Cerebellar cortex (tissue), 1 donor: ENCODE measurements at regions not wholly inside any gene's neighbourhood (a gene's known extent, or its start where the extent isn't known, plus 50 kb on each side); places are given as distances from the start of the nearest gene placed in this dataset.

ENCODE experiments used
- DNase-seq: peaks from one replicate; pipeline ENCODE4 v3.0.0-alpha.2; 2015; ENCODE audit warnings: low spot score

GRCh38 chr7:41524876-41525275 is 178.0 kb downstream of the INHBA start:
- DNase-seq = no peak

GRCh38 chr7:41520445-41520844 is 182.4 kb downstream of the INHBA start:
- DNase-seq = no peak

DNA sequence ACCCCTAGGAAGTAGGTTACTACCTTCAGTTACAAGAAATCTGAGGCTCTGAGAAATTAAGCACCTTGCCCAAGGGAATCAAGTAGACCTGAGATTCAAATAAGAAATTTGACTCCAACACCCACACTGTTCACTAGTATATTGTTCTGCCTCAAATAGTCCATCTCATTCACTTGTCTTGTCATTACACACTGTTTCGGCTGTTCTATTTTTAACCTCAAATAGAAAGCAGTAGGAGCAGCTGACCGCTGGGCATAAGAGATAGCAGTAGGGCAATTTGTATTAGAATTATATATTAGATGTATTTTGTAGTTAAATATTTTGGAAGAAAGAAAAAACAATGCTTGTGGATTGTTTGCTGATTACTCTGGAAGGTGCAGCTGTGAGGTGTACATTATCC is 185.1 kb downstream of the INHBA start:
- DNase-seq = no peak

GRCh38 chr7:41508755-41509154 is 194.1 kb downstream of the INHBA start:
- no peak for DNase-seq

DNA sequence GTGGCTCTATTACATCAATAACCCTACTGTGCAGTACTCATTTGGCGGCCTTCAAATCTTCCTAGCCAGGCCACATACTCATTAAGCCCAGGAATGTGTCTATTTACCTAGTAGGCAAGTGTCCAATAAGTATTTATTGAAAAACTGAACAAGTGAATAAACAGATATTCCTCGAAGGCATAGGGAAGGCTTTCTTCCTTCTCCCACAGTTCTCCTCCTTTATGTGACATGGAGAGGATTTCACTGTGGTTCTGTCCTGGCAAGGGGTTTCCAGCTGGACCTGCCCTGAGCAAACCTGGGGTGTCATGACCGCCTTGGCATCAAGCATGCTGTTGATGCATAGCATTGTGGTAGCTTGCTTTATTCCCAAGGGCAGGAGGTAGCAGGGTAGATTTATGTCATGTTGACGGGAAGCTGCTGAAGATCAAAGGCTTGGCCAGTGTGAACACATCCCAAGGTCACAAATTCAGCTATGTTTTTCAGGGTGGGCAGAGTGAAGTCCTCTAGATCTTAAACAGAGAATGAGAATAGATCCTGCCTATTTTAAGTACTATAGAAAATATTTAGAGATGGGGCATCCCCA is 195.1 kb downstream of the INHBA start:
- DNase-seq = no peak

- no peak for DNase-seq
Measured at GRCh38 chr7:41504214-41504980, 198.5 kb downstream of the INHBA start.

GRCh38 chr7:41503438-41503837 is 199.5 kb downstream of the INHBA start:
- no peak for DNase-seq

DNA sequence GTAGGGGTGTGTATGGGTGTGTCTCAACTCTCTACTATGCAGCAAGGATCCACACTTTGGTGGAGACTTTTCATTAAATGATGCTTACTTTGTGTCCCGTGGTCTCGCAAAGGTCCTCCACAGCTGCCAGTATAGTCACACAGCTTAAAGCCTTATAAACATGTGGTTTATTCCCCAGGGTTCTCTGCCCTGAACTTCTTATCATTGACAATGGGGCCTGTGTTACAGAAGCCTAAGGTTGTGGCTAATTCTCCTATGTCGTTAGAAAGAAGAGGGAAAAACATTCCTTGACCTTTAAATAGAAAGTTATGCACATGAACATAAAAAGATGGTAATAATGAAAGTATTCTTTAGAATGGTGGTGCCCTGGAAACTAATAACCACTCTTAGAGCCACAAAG is 201.4 kb downstream of the INHBA start:
- no peak for DNase-seq

DNA sequence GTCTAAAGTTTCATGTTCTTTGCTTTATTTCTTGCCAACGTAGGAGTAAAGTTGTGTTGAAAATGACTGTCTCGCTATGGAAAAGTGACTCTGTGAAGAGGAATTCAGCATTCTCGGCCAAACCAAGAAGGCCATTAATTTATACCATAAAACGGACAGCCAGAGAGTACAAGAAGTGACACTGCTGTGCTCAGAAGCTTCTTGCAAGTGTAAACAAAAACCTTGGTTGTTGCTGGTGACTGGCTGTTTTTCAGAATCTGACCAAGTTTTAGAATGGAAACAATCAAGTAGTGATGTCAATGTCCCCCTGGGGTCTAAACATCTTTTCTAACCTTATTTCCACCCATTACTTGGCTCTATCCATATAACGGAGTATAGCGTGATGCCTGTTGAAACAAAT is 201.9 kb downstream of the INHBA start:
- DNase-seq = no peak

DNA sequence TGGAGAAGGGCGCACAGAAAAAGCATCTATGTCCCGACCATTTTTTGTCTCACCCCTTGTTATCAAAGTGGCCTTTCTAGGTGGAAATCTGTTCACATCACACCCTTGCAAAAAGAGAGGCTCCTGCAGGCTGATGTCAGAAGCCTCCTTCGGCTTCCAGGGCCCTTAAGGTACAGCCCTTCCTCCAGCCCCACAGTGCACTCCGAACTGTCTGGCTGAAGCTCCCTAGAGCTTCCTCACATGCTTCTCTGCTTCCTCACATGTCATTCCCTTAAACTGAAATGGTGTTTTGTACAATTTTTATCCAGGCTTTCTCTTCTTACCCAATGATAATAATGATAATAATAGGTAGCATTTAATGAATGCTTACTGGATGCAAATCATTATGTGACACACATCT is 210.3 kb downstream of the INHBA start:
- DNase-seq = no peak

DNA sequence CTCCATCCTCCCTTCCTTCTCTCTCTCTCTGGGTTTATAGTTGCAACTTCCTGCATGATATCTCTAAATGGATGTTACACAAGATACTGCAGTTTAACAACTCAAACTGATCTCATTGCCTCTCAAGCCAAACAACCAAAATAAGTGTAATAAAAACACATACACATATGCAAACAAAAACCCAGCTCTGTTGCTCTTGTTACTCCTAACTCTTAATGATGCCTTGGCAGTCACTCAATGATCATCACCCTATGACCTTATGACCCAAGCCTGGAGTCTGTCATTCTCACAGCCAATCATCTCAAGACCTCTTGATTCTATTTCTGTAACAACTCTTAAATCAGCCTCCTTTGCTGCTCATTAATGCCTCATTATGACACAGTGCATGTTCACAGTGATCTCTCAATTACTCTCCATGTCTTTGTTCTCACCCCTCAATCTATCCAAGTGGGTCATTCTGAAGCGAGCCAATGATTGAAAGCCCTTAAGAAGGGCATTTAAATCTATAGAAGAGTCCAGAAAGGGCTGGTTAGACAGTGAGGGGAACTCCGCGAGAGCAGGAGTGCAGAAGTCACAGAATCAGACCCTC is 210.9 kb downstream of the INHBA start:
- no peak for DNase-seq

GRCh38 chr7:41491308-41491707 is 211.6 kb downstream of the INHBA start:
- no peak for DNase-seq

GRCh38 chr7:41489885-41490284 is 213.0 kb downstream of the INHBA start:
- no peak for DNase-seq

GRCh38 chr7:41487229-41487940 is 215.5 kb downstream of the INHBA start:
- DNase-seq = no peak

DNA sequence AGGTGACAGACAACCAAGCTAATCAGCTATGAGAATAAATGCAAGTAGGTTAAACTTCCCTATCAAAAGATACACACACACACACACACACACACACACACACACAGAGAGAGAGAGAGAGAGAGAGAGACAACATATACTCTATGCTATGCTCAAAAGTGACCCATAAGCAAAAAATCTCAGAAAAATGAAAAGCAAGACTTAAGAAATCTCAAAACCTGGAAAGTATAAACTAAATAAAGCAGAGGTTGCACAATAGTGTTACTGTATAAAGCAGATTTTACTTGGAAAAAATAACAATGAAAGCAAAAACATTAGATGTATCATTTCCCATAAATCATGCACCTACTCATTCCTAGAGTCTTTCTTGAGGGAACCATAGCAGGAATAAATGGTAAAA is 221.5 kb downstream of the INHBA start:
- no peak for DNase-seq

DNA sequence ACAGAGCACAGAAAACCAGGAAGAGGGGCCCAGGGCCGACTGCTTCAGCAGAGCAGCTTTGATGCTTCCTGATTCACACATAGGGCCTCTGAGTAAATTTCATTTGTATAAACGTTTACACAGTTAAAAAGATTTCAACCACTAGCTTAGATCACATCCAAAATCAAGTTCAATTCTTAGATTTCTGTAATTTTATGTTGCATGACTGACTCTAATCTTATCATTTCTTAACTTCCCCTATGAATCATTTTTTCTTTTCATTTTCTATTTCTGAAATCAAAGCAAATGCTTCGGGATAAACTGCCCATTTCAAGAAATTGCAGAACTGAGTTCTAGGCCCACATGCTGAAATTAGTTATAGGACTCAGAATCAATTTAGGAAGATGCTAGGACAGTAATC is 224.7 kb downstream of the INHBA start:
- DNase-seq = no peak

- DNase-seq = no peak
Measured at GRCh38 chr7:41476460-41476803, 226.5 kb downstream of the INHBA start.

- no peak for DNase-seq
Measured at GRCh38 chr7:41475801-41476459, 227.0 kb downstream of the INHBA start.

DNA sequence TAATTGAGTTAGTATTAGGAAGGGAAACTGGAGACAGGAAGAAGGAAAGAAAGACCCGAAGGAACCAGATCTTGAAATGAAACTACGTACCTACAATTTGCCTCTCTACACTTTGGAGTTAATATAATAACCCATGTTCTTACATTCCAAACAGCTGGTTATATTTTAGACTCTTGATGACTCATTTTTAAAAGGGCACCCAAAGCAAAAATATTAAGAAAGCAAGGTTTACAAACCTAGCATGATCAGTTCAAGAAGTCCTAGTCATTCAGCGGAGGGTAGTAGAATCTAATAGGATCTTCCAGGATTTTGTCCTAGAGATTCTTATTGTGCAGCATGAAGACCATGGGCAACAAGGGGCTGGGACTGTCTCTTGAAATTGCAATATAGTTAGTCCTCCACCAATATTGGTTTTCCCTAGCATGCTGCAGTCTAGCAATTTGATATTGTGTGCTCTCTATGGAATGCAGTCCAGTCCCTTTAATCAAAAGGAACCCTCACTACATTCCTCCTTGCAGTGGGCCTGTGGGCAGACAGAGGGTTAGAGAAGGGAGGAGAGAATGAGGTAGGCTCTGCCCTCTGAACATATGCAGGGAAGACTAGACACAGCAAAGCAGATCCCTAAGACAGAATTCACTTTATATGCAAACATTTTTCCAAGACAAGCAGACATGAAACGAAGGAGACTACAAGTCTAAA is 230.3 kb downstream of the INHBA start:
- no peak for DNase-seq

DNA sequence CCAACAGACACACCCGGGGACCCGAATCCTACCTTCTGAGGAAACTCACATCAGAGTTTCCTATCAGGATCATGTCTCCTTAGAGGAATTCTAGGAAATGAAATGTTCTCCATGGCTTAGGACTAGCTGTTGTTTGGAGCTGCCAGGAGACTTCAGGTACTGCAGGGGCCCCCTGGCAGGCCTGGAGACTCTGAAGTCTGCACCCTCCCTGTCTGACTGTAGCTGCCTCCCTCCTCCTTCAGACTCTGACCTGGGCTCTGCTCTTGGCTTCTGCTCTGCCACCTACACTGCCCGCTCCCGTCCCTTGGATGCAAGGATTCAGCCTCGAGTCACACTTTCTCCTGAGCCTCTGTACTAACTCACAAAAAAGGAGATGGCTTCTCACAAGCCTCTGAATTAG is 232.8 kb downstream of the INHBA start:
- no peak for DNase-seq

GRCh38 chr7:41467596-41467995 is 235.3 kb downstream of the INHBA start:
- no peak for DNase-seq
